ENCODE measurements at regions not wholly inside any gene's neighbourhood (a gene's known extent, or its start where the extent isn't known, plus 50 kb on each side); places are given as distances from the start of the nearest gene placed in this dataset.
"Not testable (repeated sequence)": the region's sequence is repeated elsewhere in the genome, so short reads cannot be mapped to it uniquely, and the experiment has no call there.

- TF ChIP-seq CTCF (IDR thresholded peaks at IDR 0.05; ENCODE audit: borderline replicate concordance, insufficient read depth, low read depth, low read length) = no peak
- no peak overlapping the region for H3K4me3 ChIP-seq (ENCODE audit: low read depth, low read length)
These were observed 177.1 kb downstream of the RMST start for GRCh38 chr12:97639702-97640101.

GRCh38 chr12:97640826-97641225 lies 178.2 kb downstream of the RMST start:
- H3K4me3 ChIP-seq (ENCODE audit: low read depth, low read length) = no peak overlapping the region
- no peak for TF ChIP-seq CTCF (IDR thresholded peaks at IDR 0.05; ENCODE audit: borderline replicate concordance, insufficient read depth, low read depth, low read length)

- no peak for TF ChIP-seq CTCF (IDR thresholded peaks at IDR 0.05; ENCODE audit: borderline replicate concordance, insufficient read depth, low read depth, low read length)
These were observed 180.3 kb downstream of the RMST start for GRCh38 chr12:97642911-97643310.

GRCh38 chr12:97643924-97644323 lies 181.3 kb downstream of the RMST start:
- TF ChIP-seq CTCF (IDR thresholded peaks at IDR 0.05; ENCODE audit: borderline replicate concordance, insufficient read depth, low read depth, low read length) = no peak
- no peak overlapping the region for H3K4me3 ChIP-seq (ENCODE audit: low read depth, low read length)

More at GRCh38 chr12:97642911-97643310, 180.3 kb downstream of the RMST start:
- H3K4me3 ChIP-seq (ENCODE audit: low read depth, low read length) = no peak overlapping the region

- no peak overlapping the region for H3K4me3 ChIP-seq (ENCODE audit: low read depth, low read length)
- no peak for TF ChIP-seq CTCF (IDR thresholded peaks at IDR 0.05; ENCODE audit: borderline replicate concordance, insufficient read depth, low read depth, low read length)
These were observed 183.1 kb downstream of the RMST start for GRCh38 chr12:97645726-97646125.

GRCh38 chr12:97647142-97647541 lies 184.5 kb downstream of the RMST start:
- no peak for TF ChIP-seq CTCF (IDR thresholded peaks at IDR 0.05; ENCODE audit: borderline replicate concordance, insufficient read depth, low read depth, low read length)

GRCh38 chr12:97650242-97650641 lies 187.6 kb downstream of the RMST start:
- TF ChIP-seq CTCF (IDR thresholded peaks at IDR 0.05; ENCODE audit: borderline replicate concordance, insufficient read depth, low read depth, low read length) = no peak
- no peak overlapping the region for H3K4me3 ChIP-seq (ENCODE audit: low read depth, low read length)

More at GRCh38 chr12:97647142-97647541, 184.5 kb downstream of the RMST start:
- H3K4me3 ChIP-seq (ENCODE audit: low read depth, low read length) = no peak overlapping the region

- H3K4me3 ChIP-seq (ENCODE audit: low read depth, low read length) = not testable (repeated sequence)
These were observed 193.9 kb downstream of the RMST start for GRCh38 chr12:97656548-97656947.

Measured in GM12875 (cell line).